Body of pancreas (tissue), 4 donors: ENCODE measurements at regions not wholly inside any gene's neighbourhood (a gene's known extent, or its start where the extent isn't known, plus 50 kb on each side); places are given as distances from the start of the nearest gene placed in this dataset.

Experiments
- ATAC-seq: fragments of 150-250 bp; one replicate; pipeline ENCODE4 v1.9.1; 2016
- DNase-seq, 4 donors: peaks; one replicate each; pipeline ENCODE4 v3.0.0-alpha.2; 2019
- H3K27ac ChIP-seq, 4 donors: fragments of 200-600 bp; sonication (generic); 1 replicate in 3 of 4; 2 replicates in 1 of 4; pipeline versions ENCODE4 v1.5.1 to v1.6.1; 2016 to 2019; ENCODE audit warnings: mild to moderate bottlenecking in 1 of 4, mixed read lengths in 1 of 4, moderate library complexity in 1 of 4
- H3K27me3 ChIP-seq, 2 donors: fragments of 200-600 bp; sonication (generic); one replicate each; pipeline ENCODE4 v1.6.0; 2016; ENCODE audit warnings: mild to moderate bottlenecking in 1 of 2
- H3K36me3 ChIP-seq, 2 donors: fragments of 200-600 bp; sonication (generic); replicated peaks in 1 of 2; 2 replicates each; pipeline ENCODE4 v1.5.1; 2016; ENCODE audit warnings: low read depth in 2 of 2; ENCODE audit not compliant: insufficient read depth in 1 of 2
- H3K4me1 ChIP-seq: fragments of 200-600 bp; sonication (generic); one replicate; pipeline ENCODE4 v1.6.0; 2016
- H3K4me3 ChIP-seq, 2 donors: fragments of 200-600 bp; sonication (generic); 1 replicate in 1 of 2; 2 replicates in 1 of 2; pipeline ENCODE4 v1.5.1; 2016 to 2019
- H3K9me3 ChIP-seq, 3 donors: fragments of 200-600 bp; sonication (generic); 1 replicate in 2 of 3; 2 replicates in 1 of 3; pipeline ENCODE4 v1.5.1; 2016
- POLR2A ChIP-seq, 3 donors: fragments of 450-650 bp; IDR thresholded peaks; one replicate each; pipeline ENCODE4 v1.6.1; 2016; ENCODE audit warnings: antibody characterized with exemption in 3 of 3, mild to moderate bottlenecking in 2 of 3
- WGBS, 2 donors: methylation state at CpG; one replicate each; pipeline ENCODE4 v1.1.5; 2017; 5-methylcytosine and 5-hydroxymethylcytosine counted together
- intact Hi-C: fragments of 100-400 bp; cut with DNase I; formaldehyde crosslinking; loops from one replicate; pipeline ENCODE4 v1.15.1; 2023
- TF ChIP-seq, protein P1 (sequence below), 7 experiments: fragments of 450-650 bp in 4 of 7; fragments of 200-600 bp in 3 of 7; sonication (generic) in 3 of 7; IDR thresholded peaks; one replicate each; pipeline ENCODE4 v1.5.1; 2016 to 2019; ENCODE audit warnings: antibody characterized with exemption in 7 of 7

- Histone ChIP-seq H3K36me3 (no peaks in the 10 kb centered on the region), H3K9me3 (no peaks in the 10 kb centered on the region), H3K27ac (no peak overlapping the region), H3K4me1 (peaks cover 4% of the 10 kb centered on the region), H3K27me3 (no peaks in the 10 kb centered on the region), H3K4me3 (no peak overlapping the region)
- intact Hi-C loops, result no loop called here
- 28 to 39% methylated on average over 1 of the region's 1 CpG for WGBS, 2 donors
- TF ChIP-seq, protein P1, sequence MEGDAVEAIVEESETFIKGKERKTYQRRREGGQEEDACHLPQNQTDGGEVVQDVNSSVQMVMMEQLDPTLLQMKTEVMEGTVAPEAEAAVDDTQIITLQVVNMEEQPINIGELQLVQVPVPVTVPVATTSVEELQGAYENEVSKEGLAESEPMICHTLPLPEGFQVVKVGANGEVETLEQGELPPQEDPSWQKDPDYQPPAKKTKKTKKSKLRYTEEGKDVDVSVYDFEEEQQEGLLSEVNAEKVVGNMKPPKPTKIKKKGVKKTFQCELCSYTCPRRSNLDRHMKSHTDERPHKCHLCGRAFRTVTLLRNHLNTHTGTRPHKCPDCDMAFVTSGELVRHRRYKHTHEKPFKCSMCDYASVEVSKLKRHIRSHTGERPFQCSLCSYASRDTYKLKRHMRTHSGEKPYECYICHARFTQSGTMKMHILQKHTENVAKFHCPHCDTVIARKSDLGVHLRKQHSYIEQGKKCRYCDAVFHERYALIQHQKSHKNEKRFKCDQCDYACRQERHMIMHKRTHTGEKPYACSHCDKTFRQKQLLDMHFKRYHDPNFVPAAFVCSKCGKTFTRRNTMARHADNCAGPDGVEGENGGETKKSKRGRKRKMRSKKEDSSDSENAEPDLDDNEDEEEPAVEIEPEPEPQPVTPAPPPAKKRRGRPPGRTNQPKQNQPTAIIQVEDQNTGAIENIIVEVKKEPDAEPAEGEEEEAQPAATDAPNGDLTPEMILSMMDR (IDR thresholded peaks at IDR 0.05), result no peak
- TF ChIP-seq POLR2A (IDR thresholded peaks at IDR 0.05), result no peak
- DNase-seq (no peak), ATAC-seq (no peak)
Observed at GRCh38 chr3:178096955-178097354, 439.3 kb upstream of the KCNMB2 start.

- no peak overlapping the region for H3K4me3 ChIP-seq
- no peaks in the 10 kb centered on the region for H3K27me3 ChIP-seq
- no peaks in the 10 kb centered on the region for H3K36me3 ChIP-seq
- no peak overlapping the region for H3K27ac ChIP-seq
- peaks cover 4% of the 10 kb centered on the region for H3K4me1 ChIP-seq
- intact Hi-C loops, result no loop called here
- peak in 1 of 4 donors; percentile 31 for DNase-seq
- 60 to 64% methylated on average over 1 of the region's 1 CpG for WGBS, 2 donors
- no peaks in the 10 kb centered on the region for H3K9me3 ChIP-seq
- ATAC-seq, result peak; percentile 55
- TF ChIP-seq POLR2A (IDR thresholded peaks at IDR 0.05), result no peak
- TF ChIP-seq, protein P1 (IDR thresholded peaks at IDR 0.05), result no peak
Observed at GRCh38 chr3:178097576-178097975, 438.7 kb upstream of the KCNMB2 start.

- DNase-seq (no peak), ATAC-seq (no peak)
- no peaks in the 10 kb centered on the region for H3K9me3 ChIP-seq
- no peaks in the 10 kb centered on the region for H3K36me3 ChIP-seq
- peaks cover 10% of the 10 kb centered on the region for H3K4me1 ChIP-seq
- TF ChIP-seq POLR2A (IDR thresholded peaks at IDR 0.05), result no peak
- TF ChIP-seq, protein P1 (IDR thresholded peaks at IDR 0.05), result no peak
- no peak overlapping the region for H3K4me3 ChIP-seq
- no peaks in the 10 kb centered on the region for H3K27me3 ChIP-seq
- 87% methylated on average over 4 of the region's 4 CpGs for WGBS, 2 donors
- no peak overlapping the region for H3K27ac ChIP-seq
- intact Hi-C loops, result no loop called here
Observed at GRCh38 chr3:178099274-178099673, 437.0 kb upstream of the KCNMB2 start.

- no peaks in the 10 kb centered on the region for H3K27me3 ChIP-seq
- ATAC-seq, result no peak
- TF ChIP-seq POLR2A (IDR thresholded peaks at IDR 0.05), result no peak
- TF ChIP-seq, protein P1 (IDR thresholded peaks at IDR 0.05), result no peak
- intact Hi-C loops, result no loop called here
- WGBS, 2 donors, result 61 to 77% methylated on average over 2 of the region's 2 CpGs
- H3K4me3 ChIP-seq, result no peak overlapping the region
- H3K27ac ChIP-seq, result no peak overlapping the region
- peaks cover 10% of the 10 kb centered on the region for H3K4me1 ChIP-seq
- H3K36me3 ChIP-seq, result no peaks in the 10 kb centered on the region
- H3K9me3 ChIP-seq, result no peaks in the 10 kb centered on the region
- DNase-seq, result no peak
Observed at GRCh38 chr3:178099862-178100261, 436.4 kb upstream of the KCNMB2 start.

DNA sequence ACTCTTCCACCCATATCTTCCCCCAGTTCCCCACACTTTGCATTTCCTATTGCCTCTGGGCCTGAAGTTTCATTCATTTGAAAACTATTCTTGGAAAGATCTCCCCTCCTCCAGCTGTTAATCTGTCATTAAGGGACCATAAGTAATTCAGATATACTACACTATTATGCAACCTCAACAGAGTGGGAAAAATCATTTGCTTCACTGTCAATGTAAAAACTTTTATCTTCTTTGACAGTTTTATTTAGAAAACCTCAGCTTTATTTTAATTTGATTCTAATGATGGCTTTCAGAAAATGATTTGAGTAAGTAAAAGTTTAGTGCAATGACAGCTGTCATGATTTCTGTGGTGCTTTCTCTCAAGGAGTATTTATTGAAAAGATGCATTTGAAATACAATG lies 435.3 kb upstream of the KCNMB2 start:
- H3K4me3 ChIP-seq, result no peak overlapping the region
- ATAC-seq (no peak), DNase-seq (no peak)
- no peak for TF ChIP-seq POLR2A (IDR thresholded peaks at IDR 0.05)
- TF ChIP-seq, protein P1 (IDR thresholded peaks at IDR 0.05), result no peak
- intact Hi-C loops, result no loop called here
- H3K4me1 ChIP-seq, result peaks cover 10% of the 10 kb centered on the region
- no peaks in the 10 kb centered on the region for H3K36me3 ChIP-seq
- H3K27me3 ChIP-seq, result no peaks in the 10 kb centered on the region
- H3K27ac ChIP-seq, result no peak overlapping the region
- H3K9me3 ChIP-seq, result no peaks in the 10 kb centered on the region
